GM12865 (cell line): ENCODE measurements at regions not wholly inside any gene's neighbourhood (a gene's known extent, or its start where the extent isn't known, plus 50 kb on each side); places are given as distances from the start of the nearest gene placed in this dataset.
"Not testable (repeated sequence)": the region's sequence is repeated elsewhere in the genome, so short reads cannot be mapped to it uniquely, and the experiment has no call there.

Experiments
- DNase-seq: peaks from one replicate; pipeline ENCODE4 v3.0.0; 2010; ENCODE audit warnings: low read depth
- H3K4me3 ChIP-seq: 2 replicates; pipeline ENCODE4 v1.5.1; 2011; ENCODE audit warnings: mild to moderate bottlenecking, low read depth, low read length, control low read depth
- CTCF ChIP-seq: IDR thresholded peaks from 2 replicates; pipeline ENCODE4 v1.5.1; 2011; ENCODE audit warnings: low read length, control low read depth, low read depth, inconsistent platforms; ENCODE audit not compliant: insufficient read depth; ENCODE audit errors: missing control alignments

DNA sequence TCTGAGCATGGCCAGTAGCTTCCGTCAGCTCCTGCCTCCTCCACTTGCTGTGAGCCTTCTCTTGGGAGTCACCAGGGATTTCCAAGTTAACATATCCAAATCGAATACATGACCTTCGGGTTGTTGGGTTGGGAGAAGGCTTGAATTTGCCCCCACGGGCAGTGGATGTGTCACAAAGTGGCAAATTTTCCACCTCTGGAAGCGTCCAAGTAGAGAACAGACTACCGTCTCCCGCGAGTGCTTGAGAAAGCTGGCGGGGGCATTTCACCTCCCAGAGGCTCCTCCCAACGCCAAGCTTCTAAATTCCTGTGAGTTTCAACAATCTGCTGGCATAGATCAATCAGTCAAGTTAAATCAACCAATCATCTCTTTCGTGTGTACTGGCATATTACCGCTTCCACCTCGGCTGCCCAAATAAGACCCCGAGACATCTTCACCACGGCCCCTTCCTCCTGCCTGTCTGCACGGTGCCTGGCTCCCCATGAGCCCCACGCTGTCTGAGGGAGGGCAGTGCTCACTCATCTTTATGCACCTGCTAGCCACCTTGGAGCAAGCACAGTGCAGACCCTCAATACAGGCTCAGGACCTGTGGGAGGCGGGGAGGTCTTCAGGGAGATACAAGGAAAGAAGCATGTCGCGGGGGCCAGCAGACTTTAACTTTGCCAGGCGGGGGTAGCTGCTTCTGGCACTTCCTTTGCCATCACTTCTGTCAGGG is 79.1 kb downstream of the MRPL36 start:
- DNase-seq: no peak
- TF ChIP-seq CTCF: no peak
- H3K4me3 ChIP-seq: no peak overlapping the region

GRCh38 chr5:1719860-1720259 is 79.8 kb downstream of the MRPL36 start:
- no peak for DNase-seq
- no peak overlapping the region for H3K4me3 ChIP-seq
- TF ChIP-seq CTCF: no peak

GRCh38 chr5:1718669-1719068 is 81.0 kb downstream of the MRPL36 start:
- no peak for TF ChIP-seq CTCF
- H3K4me3 ChIP-seq: no peak overlapping the region
- no peak for DNase-seq

DNA sequence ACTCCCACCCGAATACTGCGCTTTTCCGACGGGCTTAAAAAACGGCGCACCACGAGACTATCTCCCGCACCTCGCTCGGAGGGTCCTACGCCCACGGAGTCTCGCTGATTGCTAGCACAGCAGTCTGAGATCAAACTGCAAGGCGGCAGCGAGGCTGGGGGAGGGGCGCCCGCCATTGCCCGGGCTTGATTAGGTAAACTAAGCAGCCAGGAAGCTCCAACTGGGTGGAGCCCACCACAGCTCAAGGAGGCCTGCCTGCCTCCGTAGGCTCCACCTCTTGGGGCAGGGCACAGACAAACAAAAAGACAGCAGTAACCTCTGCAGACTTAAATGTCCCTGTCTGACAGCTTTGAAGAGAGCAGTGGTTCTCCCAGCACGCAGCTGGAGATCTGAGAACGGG is 89.5 kb downstream of the MRPL36 start:
- not testable (repeated sequence) for DNase-seq, H3K4me3 ChIP-seq

DNA sequence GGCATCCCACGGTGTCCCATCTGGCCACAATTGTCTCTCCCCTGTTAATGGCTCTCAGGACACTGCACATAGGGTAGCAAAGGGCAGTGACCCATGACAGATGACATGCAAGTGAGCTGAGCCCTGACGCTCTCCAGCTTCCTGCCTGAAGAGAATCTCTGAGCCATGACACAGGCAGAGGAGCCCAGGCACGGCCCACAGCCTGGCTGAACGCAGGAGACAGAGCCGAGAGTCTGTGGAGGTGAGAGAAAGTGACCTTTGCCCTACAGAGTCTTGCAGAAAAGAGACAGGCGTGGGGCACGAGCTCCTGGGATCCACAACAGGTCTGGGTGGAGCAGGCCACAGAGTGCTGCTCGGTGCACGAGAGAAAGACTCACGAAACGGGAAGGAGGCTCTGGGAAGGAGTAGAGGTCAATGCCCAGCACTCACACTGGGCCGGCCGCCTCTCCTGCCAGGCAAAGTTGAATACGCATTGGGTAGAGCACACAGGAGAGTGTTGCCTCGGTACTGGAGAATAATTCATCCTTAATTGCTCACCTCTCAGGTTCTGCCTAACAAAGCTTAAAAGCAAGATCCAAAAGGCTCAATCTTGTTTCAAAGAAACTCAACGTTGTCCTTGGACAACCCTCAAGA is 90.3 kb downstream of the MRPL36 start:
- no peak for TF ChIP-seq CTCF
- no peak overlapping the region for H3K4me3 ChIP-seq

GRCh38 chr5:1708592-1709141 is 91.0 kb downstream of the MRPL36 start:
- DNase-seq: no peak
- H3K4me3 ChIP-seq: no peak overlapping the region
- no peak for TF ChIP-seq CTCF

More for the DNA sequence above, 90.3 kb downstream of the MRPL36 start:
- no peak for DNase-seq

GRCh38 chr5:1707467-1707866 is 92.2 kb downstream of the MRPL36 start:
- no peak for DNase-seq
- no peak for TF ChIP-seq CTCF
- no peak overlapping the region for H3K4me3 ChIP-seq
